ENCODE measurements at regions not wholly inside any gene's neighbourhood (a gene's known extent, or its start where the extent isn't known, plus 50 kb on each side); places are given as distances from the start of the nearest gene placed in this dataset.

GRCh38 chr14:89628521-89628920 lies 211.5 kb upstream of the FOXN3 start:
- no peak overlapping the region for H3K4me3 ChIP-seq (ENCODE audit: low read length)
- H2AFZ ChIP-seq (ENCODE audit: low read depth, low read length): no peak overlapping the region
- peaks cover 5% of the 10 kb centered on the region for H3K36me3 ChIP-seq (replicated peaks; ENCODE audit: low read depth, low read length)
- H4K20me1 ChIP-seq (ENCODE audit: insufficient read depth, low read length): no peaks in the 10 kb centered on the region
- peaks cover 4% of the 10 kb centered on the region; the same call in 1 of the 2 replicates for H3K9me3 ChIP-seq (ENCODE audit: insufficient read depth, low read length)
- TF ChIP-seq CTCF (IDR thresholded peaks at IDR 0.05; ENCODE audit: low read depth, low read length) (no peak), EZH2phosphoT487 (IDR thresholded peaks at IDR 0.05; ENCODE audit: low read depth) (no peak)
- H3K27ac ChIP-seq (ENCODE audit: low read length): no peak overlapping the region
- H3K4me2 ChIP-seq (ENCODE audit: low read length): no peak overlapping the region
- no peaks in the 10 kb centered on the region for H3K27me3 ChIP-seq (ENCODE audit: low read depth, low read length)
- H3K4me1 ChIP-seq (ENCODE audit: low read length): peaks cover 10% of the 10 kb centered on the region; the same call in 1 of the 2 replicates
- no peak overlapping the region for H3K9ac ChIP-seq (ENCODE audit: low read length)
- no peaks in the 10 kb centered on the region for H3K79me2 ChIP-seq (ENCODE audit: low read length)

- Histone ChIP-seq H3K79me2 (ENCODE audit: low read length) (no peaks in the 10 kb centered on the region), H3K4me3 (ENCODE audit: low read length) (no peak overlapping the region), H4K20me1 (ENCODE audit: insufficient read depth, low read length) (no peaks in the 10 kb centered on the region), H3K9ac (ENCODE audit: low read length) (no peak overlapping the region), H3K4me2 (ENCODE audit: low read length) (no peak overlapping the region), H2AFZ (ENCODE audit: low read depth, low read length) (no peak overlapping the region), H3K9me3 (ENCODE audit: insufficient read depth, low read length) (peaks cover 4% of the 10 kb centered on the region; the same call in 1 of the 2 replicates), H3K4me1 (ENCODE audit: low read length) (peaks cover 14% of the 10 kb centered on the region), H3K27ac (ENCODE audit: low read length) (no peak overlapping the region), H3K27me3 (ENCODE audit: low read depth, low read length) (no peaks in the 10 kb centered on the region), H3K36me3 (replicated peaks; ENCODE audit: low read depth, low read length) (peaks cover 5% of the 10 kb centered on the region)
- TF ChIP-seq CTCF (IDR thresholded peaks at IDR 0.05; ENCODE audit: low read depth, low read length) (no peak), EZH2phosphoT487 (IDR thresholded peaks at IDR 0.05; ENCODE audit: low read depth) (no peak)
Observed at GRCh38 chr14:89626233-89626806, 209.3 kb upstream of the FOXN3 start.

- no peak overlapping the region for H3K4me2 ChIP-seq (ENCODE audit: low read length)
- TF ChIP-seq EZH2phosphoT487 (IDR thresholded peaks at IDR 0.05; ENCODE audit: low read depth) (no peak), CTCF (IDR thresholded peaks at IDR 0.05; ENCODE audit: low read depth, low read length) (no peak)
- no peaks in the 10 kb centered on the region for H4K20me1 ChIP-seq (ENCODE audit: insufficient read depth, low read length)
- no peak overlapping the region for H2AFZ ChIP-seq (ENCODE audit: low read depth, low read length)
- H3K9me3 ChIP-seq (ENCODE audit: insufficient read depth, low read length): peaks cover 4% of the 10 kb centered on the region; the same call in 1 of the 2 replicates
- no peaks in the 10 kb centered on the region for H3K79me2 ChIP-seq (ENCODE audit: low read length)
- H3K27me3 ChIP-seq (ENCODE audit: low read depth, low read length): no peaks in the 10 kb centered on the region
- H3K27ac ChIP-seq (ENCODE audit: low read length): no peak overlapping the region
- H3K4me3 ChIP-seq (ENCODE audit: low read length): no peak overlapping the region
- H3K36me3 ChIP-seq (replicated peaks; ENCODE audit: low read depth, low read length): peaks cover 5% of the 10 kb centered on the region
- no peak overlapping the region for H3K9ac ChIP-seq (ENCODE audit: low read length)
- peaks cover 19% of the 10 kb centered on the region for H3K4me1 ChIP-seq (ENCODE audit: low read length)
Observed at GRCh38 chr14:89625731-89626232, 208.7 kb upstream of the FOXN3 start.

- no peaks in the 10 kb centered on the region for H3K79me2 ChIP-seq (ENCODE audit: low read length)
- H3K9ac ChIP-seq (ENCODE audit: low read length): no peak overlapping the region
- peaks cover 24% of the 10 kb centered on the region for H3K4me1 ChIP-seq (ENCODE audit: low read length)
- H3K4me2 ChIP-seq (ENCODE audit: low read length): no peak overlapping the region
- peaks cover 5% of the 10 kb centered on the region for H3K36me3 ChIP-seq (replicated peaks; ENCODE audit: low read depth, low read length)
- no peak overlapping the region for H3K27ac ChIP-seq (ENCODE audit: low read length)
- H3K4me3 ChIP-seq (ENCODE audit: low read length): no peak overlapping the region
- H4K20me1 ChIP-seq (ENCODE audit: insufficient read depth, low read length): no peaks in the 10 kb centered on the region
- TF ChIP-seq CTCF (IDR thresholded peaks at IDR 0.05; ENCODE audit: low read depth, low read length) (no peak), EZH2phosphoT487 (IDR thresholded peaks at IDR 0.05; ENCODE audit: low read depth) (no peak)
- peaks cover 4% of the 10 kb centered on the region; the same call in 1 of the 2 replicates for H3K9me3 ChIP-seq (ENCODE audit: insufficient read depth, low read length)
- no peak overlapping the region for H2AFZ ChIP-seq (ENCODE audit: low read depth, low read length)
- H3K27me3 ChIP-seq (ENCODE audit: low read depth, low read length): no peaks in the 10 kb centered on the region
Observed at GRCh38 chr14:89625244-89625713, 208.2 kb upstream of the FOXN3 start.

All from OCI-LY3 (cell line).